Spleen (tissue), 7 donors: ENCODE measurements at regions not wholly inside any gene's neighbourhood (a gene's known extent, or its start where the extent isn't known, plus 50 kb on each side); places are given as distances from the start of the nearest gene placed in this dataset.

Experiments used
- CTCF ChIP-seq, 11 experiments: fragments of 200-600 bp in 7 of 11; fragments of 450-650 bp in 4 of 11; sonication (generic) in 4 of 11; IDR thresholded peaks in 8 of 11; conservative IDR thresholded peaks in 3 of 11; 1 replicate in 7 of 11; 2 replicates in 4 of 11; pipeline versions ENCODE4 v1.4.0 to v1.8.0; 2016 to 2021; ENCODE audit warnings: antibody characterized with exemption in 11 of 11, inconsistent platforms in 4 of 11, mild to moderate bottlenecking in 1 of 11
- POLR2AphosphoS5 ChIP-seq, 3 donors: sonication (generic); formaldehyde crosslinking; IDR thresholded peaks; one replicate each; pipeline ENCODE4 v1.5.1; 2017; ENCODE audit warnings: antibody characterized with exemption in 3 of 3
- donor health status: DM: no; HTN: no; CAD: no; lungs with moderate emphysema.
- donor health status: DM: no; HTN: no; CAD: no.
- donor health status: DM: no; HTN: no; CAD: no.

GRCh38 chr7:91651986-91652385 lies 228.5 kb downstream of the MTERF1 start:
- TF ChIP-seq CTCF (IDR thresholded peaks at IDR 0.05 in 8 of 11, conservative IDR thresholded peaks at IDR 0.05 in 3 of 11) (no peak), POLR2AphosphoS5 (IDR thresholded peaks at IDR 0.05) (no peak)
